ENCODE measurements at regions not wholly inside any gene's neighbourhood (a gene's known extent, or its start where the extent isn't known, plus 50 kb on each side); places are given as distances from the start of the nearest gene placed in this dataset.

DNA sequence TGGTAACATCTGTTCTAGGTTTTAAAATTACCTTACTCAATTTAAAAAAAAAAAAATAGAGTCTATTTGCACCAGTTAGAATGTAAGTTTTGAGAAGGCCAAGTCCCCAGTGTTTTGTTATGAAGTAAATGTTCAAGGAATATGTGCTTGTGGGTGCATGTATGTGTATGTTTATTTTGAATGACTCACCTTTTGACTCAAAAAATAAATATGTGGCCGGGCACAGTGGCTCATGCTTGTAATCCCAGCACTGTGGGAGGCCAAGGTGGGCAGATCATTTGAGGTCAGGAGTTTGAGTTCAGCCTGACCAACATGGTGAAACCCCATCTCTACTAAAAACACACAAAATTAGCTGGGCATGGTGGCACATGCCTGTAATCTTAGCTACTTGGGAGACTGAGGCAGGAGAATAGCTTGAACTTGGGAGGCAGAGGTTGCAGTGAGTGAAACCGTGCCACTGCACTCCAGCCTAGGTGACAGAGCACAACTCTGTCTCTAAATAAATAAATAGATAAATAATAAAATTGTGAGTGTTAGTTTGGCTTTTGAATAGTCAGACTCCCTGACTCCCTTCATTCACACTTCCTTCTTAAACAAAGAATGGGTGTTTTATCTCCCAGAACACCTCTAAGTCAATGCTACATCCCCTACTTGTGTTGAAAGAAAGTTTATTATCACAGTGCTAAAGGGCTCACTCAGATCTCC lies 511.3 kb upstream of the PCDH7 start:
- TF ChIP-seq EZH2 (IDR thresholded peaks at IDR 0.05; ENCODE audit: borderline replicate concordance, insufficient read depth, low read depth, low read length, poor library complexity, severe bottlenecking) = no peak
- TF ChIP-seq, protein P1, sequence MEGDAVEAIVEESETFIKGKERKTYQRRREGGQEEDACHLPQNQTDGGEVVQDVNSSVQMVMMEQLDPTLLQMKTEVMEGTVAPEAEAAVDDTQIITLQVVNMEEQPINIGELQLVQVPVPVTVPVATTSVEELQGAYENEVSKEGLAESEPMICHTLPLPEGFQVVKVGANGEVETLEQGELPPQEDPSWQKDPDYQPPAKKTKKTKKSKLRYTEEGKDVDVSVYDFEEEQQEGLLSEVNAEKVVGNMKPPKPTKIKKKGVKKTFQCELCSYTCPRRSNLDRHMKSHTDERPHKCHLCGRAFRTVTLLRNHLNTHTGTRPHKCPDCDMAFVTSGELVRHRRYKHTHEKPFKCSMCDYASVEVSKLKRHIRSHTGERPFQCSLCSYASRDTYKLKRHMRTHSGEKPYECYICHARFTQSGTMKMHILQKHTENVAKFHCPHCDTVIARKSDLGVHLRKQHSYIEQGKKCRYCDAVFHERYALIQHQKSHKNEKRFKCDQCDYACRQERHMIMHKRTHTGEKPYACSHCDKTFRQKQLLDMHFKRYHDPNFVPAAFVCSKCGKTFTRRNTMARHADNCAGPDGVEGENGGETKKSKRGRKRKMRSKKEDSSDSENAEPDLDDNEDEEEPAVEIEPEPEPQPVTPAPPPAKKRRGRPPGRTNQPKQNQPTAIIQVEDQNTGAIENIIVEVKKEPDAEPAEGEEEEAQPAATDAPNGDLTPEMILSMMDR (IDR thresholded peaks at IDR 0.05) = no peak

All from B cell (primary cell).